ENCODE measurements at regions not wholly inside any gene's neighbourhood (a gene's known extent, or its start where the extent isn't known, plus 50 kb on each side); places are given as distances from the start of the nearest gene placed in this dataset.

GRCh38 chr2:208608122-208608835, 201.7 kb downstream of the PTH2R start:
- no peak overlapping the region for H2BK5ac ChIP-seq (ENCODE audit: low read depth, low read length)
- H2AK5ac ChIP-seq (ENCODE audit: low read depth, low read length) = no peak overlapping the region
- no peaks in the 10 kb centered on the region for H3K4me1 ChIP-seq (replicated peaks in 1 of 4; ENCODE audit: control insufficient read depth in 3 of 4, insufficient read depth in 4 of 4, low read length in 3 of 4)
- no peak overlapping the region for H2AFZ ChIP-seq (ENCODE audit: low read length)
- no peaks in the 10 kb centered on the region for H4K20me1 ChIP-seq (replicated peaks in 1 of 2; ENCODE audit: control insufficient read depth in 1 of 2, insufficient read depth in 2 of 2, low read length in 2 of 2)
- H3K4me2 ChIP-seq (ENCODE audit: insufficient read depth in 1 of 2, low read depth in 2 of 2, low read length in 2 of 2) = no peak overlapping the region
- POLR2A ChIA-PET (ENCODE audit: partially characterized antibody) = no interaction called here
- no peaks in the 10 kb centered on the region for H3K27me3 ChIP-seq (replicated peaks in 1 of 4; ENCODE audit: control insufficient read depth in 3 of 4, extremely low read depth in 1 of 4, insufficient read depth in 3 of 4, low read length in 3 of 4)
- H4K8ac ChIP-seq (ENCODE audit: extremely low read depth, insufficient read depth, low read length) = no peak overlapping the region
- no peak overlapping the region for H3K4ac ChIP-seq (replicated peaks; ENCODE audit: insufficient read length, low read depth, low read length)
- no peaks in the 10 kb centered on the region for H3K79me2 ChIP-seq (ENCODE audit: control insufficient read depth in 1 of 2, insufficient read depth in 2 of 2, low read length in 2 of 2)
- no peak overlapping the region for H2BK15ac ChIP-seq (ENCODE audit: low read length)
- no peaks in the 10 kb centered on the region for H3K36me3 ChIP-seq (ENCODE audit: control insufficient read depth in 2 of 4, insufficient read depth in 4 of 4, low read length in 3 of 4)
- no peak overlapping the region for H2BK12ac ChIP-seq (ENCODE audit: low read depth, low read length)
- no peak overlapping the region for H3K56ac ChIP-seq (replicated peaks; ENCODE audit: insufficient read length, low read depth, low read length)
- no peak overlapping the region for H3K23ac ChIP-seq (ENCODE audit: insufficient read length)
- H3K18ac ChIP-seq (ENCODE audit: extremely low read depth, low read length) = no peak overlapping the region
- 0 out of 4 replicates have a peak, but pooled peaks cover 0 to 3% of the 10 kb centered on the region in 2 experiments for H3K9me3 ChIP-seq (ENCODE audit: insufficient read depth in 2 of 2, low read depth in 1 of 2, low read length in 1 of 2)
- H3K14ac ChIP-seq (ENCODE audit: insufficient read length) = no peak overlapping the region
- H4K5ac ChIP-seq (ENCODE audit: insufficient read length, low read depth, low read length) = no peak overlapping the region
- H3K27ac ChIP-seq (ENCODE audit: low read depth, low read length) = no peak overlapping the region
- CTCF ChIA-PET (ENCODE audit: partially characterized antibody) = interaction anchor here (0.8 to 1.4 kb wide), 3 partner anchors 8 to 55 kb away, joined by 3 read pairs; no protein-coding TSS in a partner anchor
- no peak overlapping the region for H4K91ac ChIP-seq (replicated peaks; ENCODE audit: insufficient read length, low read length)
- H3K79me1 ChIP-seq (ENCODE audit: low read depth, low read length) = no peaks in the 10 kb centered on the region
- H3K9ac ChIP-seq (replicated peaks in 1 of 4; ENCODE audit: extremely low read depth in 1 of 4, low read depth in 3 of 4, low read length in 3 of 4) = no peak overlapping the region
- FAIRE-seq (no peak), DNase-seq (ENCODE audit: low read depth in 1 of 2, low spot score in 2 of 2) (no peak)
- H3K4me3 ChIP-seq (ENCODE audit: extremely low read depth in 1 of 4, insufficient read depth in 2 of 4, low read depth in 3 of 4, low read length in 4 of 4) = no peak overlapping the region
- no peak overlapping the region for H2BK120ac ChIP-seq (replicated peaks; ENCODE audit: low read depth, low read length)
- H2BK20ac ChIP-seq (ENCODE audit: low read length) = no peak overlapping the region
- no peaks in the 10 kb centered on the region for H3K23me2 ChIP-seq (ENCODE audit: low read depth, low read length)
- WGBS, 2 experiments (ENCODE audit: extremely low coverage in 1 of 2, insufficient coverage in 1 of 2, insufficient read length in 1 of 2, insufficient replicate concordance in 2 of 2, low coverage in 1 of 2, low lambda C conversion rate in 2 of 2, missing lambda C conversion rate in 1 of 2) = 88% methylated on average over 1 of the region's 1 CpG; no CpG with 5 or more reads in 1 of the 2 experiments
- TF ChIP-seq SIRT6 (IDR thresholded peaks at IDR 0.05; ENCODE audit: low read length) (no peak), SRF (IDR thresholded peaks at IDR 0.05; ENCODE audit: low read depth, low read length) (no peak), CBX8 (IDR thresholded peaks at IDR 0.05; ENCODE audit: borderline replicate concordance, low read depth, low read length) (no peak), GTF2F1 (IDR thresholded peaks at IDR 0.05; ENCODE audit: borderline replicate concordance, low read depth, low read length) (no peak), TEAD4 (IDR thresholded peaks at IDR 0.05; ENCODE audit: low read depth, low read length) (no peak), POLR2A (IDR thresholded peaks at IDR 0.05; ENCODE audit: control extremely low read depth in 1 of 2, low read depth in 2 of 2, low read length in 2 of 2) (no peak), NANOG (IDR thresholded peaks at IDR 0.05; ENCODE audit: insufficient read depth, low read depth, low read length, poor library complexity, severe bottlenecking) (no peak), MAFK (IDR thresholded peaks at IDR 0.05; ENCODE audit: low read depth, low read length) (no peak), JUND (IDR thresholded peaks at IDR 0.05; ENCODE audit: low read length) (no peak), CTCF (IDR thresholded peaks at IDR 0.05; ENCODE audit: control extremely low read depth in 1 of 3, insufficient read depth in 1 of 3, low read depth in 1 of 3, low read length in 3 of 3) (no peak)
- TF ChIP-seq, protein P1, sequence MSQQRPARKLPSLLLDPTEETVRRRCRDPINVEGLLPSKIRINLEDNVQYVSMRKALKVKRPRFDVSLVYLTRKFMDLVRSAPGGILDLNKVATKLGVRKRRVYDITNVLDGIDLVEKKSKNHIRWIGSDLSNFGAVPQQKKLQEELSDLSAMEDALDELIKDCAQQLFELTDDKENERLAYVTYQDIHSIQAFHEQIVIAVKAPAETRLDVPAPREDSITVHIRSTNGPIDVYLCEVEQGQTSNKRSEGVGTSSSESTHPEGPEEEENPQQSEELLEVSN (IDR thresholded peaks at IDR 0.05) = no peak
